GM19328 (cell line): ENCODE measurements at regions not wholly inside any gene's neighbourhood (a gene's known extent, or its start where the extent isn't known, plus 50 kb on each side); places are given as distances from the start of the nearest gene placed in this dataset.
"Not testable (repeated sequence)": the region's sequence is repeated elsewhere in the genome, so short reads cannot be mapped to it uniquely, and the experiment has no call there.

Experiments used
- ATAC-seq: cut with Tn5 transposase; IDR thresholded peaks from one replicate; pipeline ENCODE4 v1.9.1; 2021; ENCODE audit warnings: mild to moderate bottlenecking, moderate library complexity; ENCODE audit not compliant: unreplicated experiment

DNA sequence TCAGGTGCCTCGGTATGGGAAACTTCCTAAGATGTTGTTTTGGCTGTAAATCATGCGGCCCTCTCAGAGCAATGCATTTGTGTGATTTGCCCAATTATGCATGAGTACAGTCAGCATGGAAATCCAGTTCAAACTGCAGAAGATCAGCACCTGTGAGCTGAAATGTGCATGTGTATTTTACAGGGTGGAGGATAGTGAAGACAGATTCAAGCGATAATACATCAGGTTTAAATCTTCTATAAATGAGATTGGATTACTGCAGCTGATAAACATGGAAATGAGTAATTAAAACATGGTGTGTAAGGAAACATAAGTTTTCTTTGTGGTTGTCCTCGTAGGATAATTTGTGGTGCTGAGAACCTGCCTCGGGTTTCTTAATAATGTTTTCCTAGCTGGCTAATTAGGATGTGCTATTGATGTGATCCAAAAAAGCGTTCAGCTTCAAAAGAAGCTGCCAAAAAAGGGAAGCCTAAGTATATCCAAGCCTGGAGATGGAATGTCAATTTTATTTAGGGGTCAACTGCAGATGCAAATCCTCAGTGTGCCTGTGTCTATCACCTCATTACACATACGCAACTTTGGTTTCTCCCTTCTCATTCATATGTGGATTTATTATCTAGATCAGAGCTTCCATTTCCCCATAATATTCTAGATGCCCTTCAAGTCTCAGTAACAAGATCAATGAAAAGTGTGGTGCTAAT lies 117.1 kb upstream of the CCDC28A start:
- no peak for ATAC-seq

DNA sequence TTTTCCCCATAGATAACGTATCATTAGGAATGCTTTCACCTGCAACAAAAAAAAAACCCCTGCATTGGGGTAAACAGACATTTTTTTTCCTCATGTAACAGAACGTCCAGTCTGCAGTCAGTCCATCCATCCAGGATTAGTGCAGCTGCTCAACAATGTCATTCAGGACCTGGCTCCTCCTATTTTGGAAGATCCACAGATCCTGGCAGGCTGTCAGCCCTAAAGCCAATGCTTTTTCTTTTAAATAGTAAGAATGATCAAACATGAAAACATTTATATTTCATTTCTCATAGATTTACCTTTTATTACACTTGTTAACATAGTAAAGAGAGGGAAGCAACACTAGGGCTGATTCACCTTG lies 116.5 kb upstream of the CCDC28A start:
- ATAC-seq: no peak

GRCh38 chr6:138659998-138660397 lies 113.6 kb upstream of the CCDC28A start:
- no peak for ATAC-seq

GRCh38 chr6:138662471-138662870 lies 111.1 kb upstream of the CCDC28A start:
- no peak for ATAC-seq

DNA sequence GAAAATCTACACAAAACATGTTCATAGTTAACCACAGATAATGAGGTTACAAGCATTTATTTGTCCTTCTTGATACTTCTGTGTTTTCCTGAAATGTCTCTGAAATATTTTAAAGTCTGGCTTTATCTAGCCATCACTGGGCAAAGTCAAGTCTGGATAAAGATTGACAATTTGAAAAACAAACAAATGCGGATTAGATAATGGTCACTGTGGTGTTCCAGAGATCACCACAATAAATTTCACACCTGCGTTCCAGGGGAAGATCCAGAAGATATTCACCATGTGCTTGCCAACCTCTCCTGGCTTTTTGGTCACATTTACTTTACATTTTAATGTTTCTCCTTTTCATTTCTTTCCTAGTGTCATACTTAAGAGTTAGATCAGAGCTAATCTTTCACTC lies 109.7 kb upstream of the CCDC28A start:
- ATAC-seq: no peak

DNA sequence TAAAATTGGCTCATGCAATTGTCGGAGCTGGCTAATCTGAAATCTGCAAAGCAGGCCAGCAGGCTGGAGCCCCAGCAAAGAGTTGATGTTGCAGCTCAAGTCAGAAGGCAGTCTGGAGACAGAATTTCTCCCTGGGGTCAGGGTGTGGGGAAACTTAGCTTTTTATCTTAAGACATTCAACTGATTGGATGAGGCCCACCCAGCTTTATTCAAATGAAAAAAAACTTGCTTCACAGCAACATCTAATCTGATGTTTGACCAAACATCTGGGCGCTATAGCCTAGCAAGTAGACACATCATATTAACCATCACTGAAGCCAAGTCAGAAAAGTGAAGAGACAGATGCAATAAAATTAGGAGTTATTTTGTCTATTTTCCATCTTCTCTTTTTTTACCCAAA lies 108.8 kb upstream of the CCDC28A start:
- no peak for ATAC-seq

DNA sequence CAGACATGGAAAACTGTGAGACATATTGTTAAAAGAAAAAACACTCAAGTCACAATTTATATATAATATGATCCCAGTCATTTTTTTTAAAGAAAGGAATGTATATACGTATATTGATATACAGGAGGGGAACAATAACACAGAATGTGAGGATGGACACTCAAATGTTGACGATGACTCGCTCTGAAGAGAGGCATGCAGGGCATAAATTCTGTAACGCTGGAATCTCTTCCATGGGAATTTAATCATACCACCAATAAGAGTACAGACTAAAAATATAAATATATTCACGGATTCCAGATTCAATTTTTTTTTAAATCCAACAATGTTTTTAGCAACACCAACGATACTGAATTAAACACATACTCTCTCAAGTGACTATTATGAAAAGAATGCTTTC lies 106.9 kb upstream of the CCDC28A start:
- no peak for ATAC-seq

GRCh38 chr6:138667408-138667807 lies 106.2 kb upstream of the CCDC28A start:
- ATAC-seq: no peak

DNA sequence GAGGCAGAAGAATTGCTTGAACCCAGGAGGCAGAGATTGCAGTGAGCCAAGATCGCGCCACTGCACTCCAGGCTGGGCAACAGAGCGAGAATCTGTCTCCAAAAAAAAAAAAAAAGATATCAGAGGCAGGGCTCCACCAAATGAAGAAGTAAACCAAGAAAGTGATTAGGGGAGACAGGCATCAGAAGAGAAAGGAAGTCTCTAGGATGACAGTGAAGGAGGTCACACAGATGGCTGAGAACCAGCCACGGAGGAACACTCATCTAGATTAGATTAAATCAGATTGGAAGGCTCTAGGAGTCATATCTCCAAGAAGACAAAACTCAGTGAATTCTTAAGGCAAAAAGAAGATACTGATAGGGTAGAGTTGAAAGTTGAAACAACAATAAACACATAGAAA lies 102.2 kb upstream of the CCDC28A start:
- ATAC-seq: no peak

DNA sequence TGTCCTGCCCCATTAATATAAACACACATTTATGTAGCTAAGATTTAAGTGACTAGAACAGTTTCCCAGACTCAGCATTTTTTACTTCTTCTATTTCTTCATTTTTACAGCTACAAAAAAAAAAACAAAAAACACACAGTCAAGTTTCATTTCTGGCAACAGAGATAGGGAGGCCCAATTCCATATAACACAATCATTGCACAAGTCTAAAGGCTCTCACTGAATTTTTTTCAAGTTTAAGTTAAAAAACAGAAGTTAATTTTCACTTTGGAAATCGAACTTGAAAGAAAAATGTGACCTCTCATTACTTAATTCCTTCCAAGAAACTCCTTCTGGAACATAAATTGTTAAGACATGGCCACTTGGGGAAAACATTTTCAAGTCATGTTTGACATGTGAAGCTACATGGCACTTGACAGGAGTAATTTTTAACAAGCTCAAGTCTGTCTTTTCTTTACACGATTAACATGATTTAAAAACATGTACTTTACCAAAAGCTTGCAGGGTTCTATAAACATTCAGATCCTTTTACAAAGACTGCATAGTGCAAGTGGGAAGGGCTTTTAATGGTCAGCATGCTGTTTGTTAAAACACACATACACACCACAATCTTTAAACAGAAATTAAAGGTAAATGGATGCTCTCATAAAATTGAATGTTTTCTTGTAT lies 100.1 kb upstream of the CCDC28A start:
- no peak for ATAC-seq

GRCh38 chr6:138674444-138674843 lies 99.1 kb upstream of the CCDC28A start:
- ATAC-seq: not testable (repeated sequence)

- no peak for ATAC-seq
These were observed 96.0 kb upstream of the CCDC28A start for GRCh38 chr6:138677538-138677937.

GRCh38 chr6:138678168-138678567 lies 95.4 kb upstream of the CCDC28A start:
- no peak for ATAC-seq

DNA sequence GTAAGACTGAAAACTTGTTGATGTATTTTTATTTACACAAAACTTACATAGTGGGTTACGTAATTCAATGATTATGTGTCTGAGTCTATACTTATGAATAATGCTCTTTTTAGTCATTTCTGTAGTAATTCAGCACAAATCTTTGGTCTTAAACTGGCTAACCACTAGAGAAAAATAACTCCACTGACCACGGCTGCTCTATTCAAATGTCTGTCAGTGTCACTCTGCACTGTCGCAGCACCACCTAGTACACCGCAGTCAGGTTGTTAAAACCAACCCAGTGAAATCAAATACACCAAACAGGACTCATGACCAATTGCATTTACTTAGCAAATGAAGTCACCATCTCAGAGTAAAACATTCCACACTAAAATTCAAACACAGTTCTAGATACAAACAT lies 93.5 kb upstream of the CCDC28A start:
- no peak for ATAC-seq

DNA sequence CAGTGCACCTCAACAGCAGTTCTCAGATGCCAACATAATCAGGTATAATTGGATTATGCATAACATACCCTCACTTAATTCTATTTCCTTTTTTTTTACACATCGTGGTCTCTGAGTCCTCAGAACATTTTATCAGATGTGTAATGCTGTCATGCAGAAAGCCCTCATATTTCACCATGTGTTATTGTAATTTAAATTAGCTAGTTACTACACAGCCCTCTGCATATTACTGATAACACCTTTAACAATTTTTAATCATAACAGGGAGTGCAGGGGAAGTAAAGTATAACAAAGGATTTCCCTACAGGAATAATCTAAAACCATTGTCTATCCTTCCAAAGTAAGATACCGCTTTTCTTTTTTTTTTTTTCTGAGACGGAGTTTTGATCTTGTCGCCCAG lies 91.9 kb upstream of the CCDC28A start:
- ATAC-seq: no peak

GRCh38 chr6:138682704-138683527 lies 90.7 kb upstream of the CCDC28A start:
- ATAC-seq: no peak

- no peak for ATAC-seq
These were observed 88.3 kb upstream of the CCDC28A start for GRCh38 chr6:138685257-138685656.

- ATAC-seq: no peak
These were observed 87.8 kb upstream of the CCDC28A start for GRCh38 chr6:138685781-138686180.

GRCh38 chr6:138688580-138688979 lies 85.0 kb upstream of the CCDC28A start:
- no peak for ATAC-seq

DNA sequence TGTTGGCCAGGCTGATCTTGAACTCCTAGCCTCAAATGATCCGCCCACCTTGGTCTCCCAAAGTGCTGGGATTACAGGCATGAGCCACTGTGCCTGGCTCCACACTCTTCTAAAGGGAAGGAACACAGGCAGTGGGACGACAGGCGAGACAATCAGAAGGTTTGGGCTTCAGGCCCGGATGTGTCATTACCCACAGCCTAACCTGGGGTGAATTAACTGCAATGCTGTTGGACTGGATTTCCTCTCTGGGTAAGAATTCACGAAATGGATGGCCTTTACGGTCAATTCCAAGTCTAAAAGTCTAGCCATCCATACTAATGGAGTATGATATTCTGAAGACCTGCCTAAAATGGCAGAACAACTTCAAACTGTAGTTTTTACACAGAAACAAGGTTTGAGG lies 83.7 kb upstream of the CCDC28A start:
- no peak for ATAC-seq

DNA sequence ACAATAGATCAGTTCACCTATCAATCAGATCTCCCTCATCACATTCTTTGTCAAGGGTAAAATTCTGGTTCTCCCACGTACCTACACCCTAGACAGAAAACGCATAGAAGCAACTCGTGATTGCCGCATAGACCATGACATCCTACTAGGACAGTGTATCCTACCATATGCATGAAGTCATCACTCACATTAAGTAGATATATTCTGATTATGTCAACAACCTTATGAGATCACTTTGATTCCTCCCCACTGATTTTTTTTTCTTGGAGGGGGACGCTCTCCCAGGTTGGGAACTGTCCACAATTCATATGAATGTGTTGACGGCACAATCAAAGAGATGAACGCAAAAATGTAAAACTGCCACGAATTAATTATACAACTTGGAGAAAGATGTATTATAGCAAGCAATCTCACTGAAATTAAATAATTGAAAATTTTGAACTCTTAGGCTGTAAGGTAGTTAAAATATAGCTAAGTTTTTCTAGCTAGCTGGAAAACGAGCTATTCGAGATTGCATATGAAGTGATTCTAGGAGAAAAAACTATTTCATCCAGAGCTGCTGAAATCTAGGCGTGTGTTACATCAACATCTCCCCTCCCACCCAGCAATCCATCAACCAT lies 82.5 kb upstream of the CCDC28A start:
- no peak for ATAC-seq
